ENCODE measurements at regions not wholly inside any gene's neighbourhood (a gene's known extent, or its start where the extent isn't known, plus 50 kb on each side); places are given as distances from the start of the nearest gene placed in this dataset.
"Not testable (repeated sequence)": the region's sequence is repeated elsewhere in the genome, so short reads cannot be mapped to it uniquely, and the experiment has no call there.

DNA sequence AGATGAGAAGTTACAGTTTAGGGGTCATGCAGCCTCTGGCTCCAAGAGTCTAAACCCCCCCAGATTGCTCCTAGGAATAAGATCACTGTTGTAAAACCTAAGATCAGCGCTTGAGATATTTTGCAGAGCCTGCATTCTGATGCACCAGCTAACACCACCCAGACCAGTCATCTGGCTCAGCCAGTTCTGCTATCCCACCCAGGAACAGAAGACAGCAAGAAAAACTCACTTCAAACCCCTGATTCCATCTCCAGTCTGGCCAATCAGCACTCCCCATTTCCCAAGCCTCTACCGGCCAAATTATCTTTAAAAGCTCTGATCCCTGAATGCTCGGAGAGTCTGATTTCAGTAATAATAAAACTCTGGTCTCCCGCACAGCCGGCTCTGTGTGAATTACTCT lies 158.6 kb downstream of the ZNF664 start:
- H3K27ac ChIP-seq = no peak overlapping the region
- intact Hi-C loops (cut with DNase I; ENCODE audit: low total_unique reads) = no loop called here
- H3K36me3 ChIP-seq (ENCODE audit: low read depth, missing control alignments) = no peaks in the 10 kb centered on the region
- no peak for DNase-seq
- H3K4me1 ChIP-seq = no peaks in the 10 kb centered on the region
- TF ChIP-seq, protein P1, sequence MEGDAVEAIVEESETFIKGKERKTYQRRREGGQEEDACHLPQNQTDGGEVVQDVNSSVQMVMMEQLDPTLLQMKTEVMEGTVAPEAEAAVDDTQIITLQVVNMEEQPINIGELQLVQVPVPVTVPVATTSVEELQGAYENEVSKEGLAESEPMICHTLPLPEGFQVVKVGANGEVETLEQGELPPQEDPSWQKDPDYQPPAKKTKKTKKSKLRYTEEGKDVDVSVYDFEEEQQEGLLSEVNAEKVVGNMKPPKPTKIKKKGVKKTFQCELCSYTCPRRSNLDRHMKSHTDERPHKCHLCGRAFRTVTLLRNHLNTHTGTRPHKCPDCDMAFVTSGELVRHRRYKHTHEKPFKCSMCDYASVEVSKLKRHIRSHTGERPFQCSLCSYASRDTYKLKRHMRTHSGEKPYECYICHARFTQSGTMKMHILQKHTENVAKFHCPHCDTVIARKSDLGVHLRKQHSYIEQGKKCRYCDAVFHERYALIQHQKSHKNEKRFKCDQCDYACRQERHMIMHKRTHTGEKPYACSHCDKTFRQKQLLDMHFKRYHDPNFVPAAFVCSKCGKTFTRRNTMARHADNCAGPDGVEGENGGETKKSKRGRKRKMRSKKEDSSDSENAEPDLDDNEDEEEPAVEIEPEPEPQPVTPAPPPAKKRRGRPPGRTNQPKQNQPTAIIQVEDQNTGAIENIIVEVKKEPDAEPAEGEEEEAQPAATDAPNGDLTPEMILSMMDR (IDR thresholded peaks at IDR 0.05) = no peak
- no peak for TF ChIP-seq POLR2A (IDR thresholded peaks at IDR 0.05)
- no peaks in the 10 kb centered on the region for H3K27me3 ChIP-seq
- H3K9me3 ChIP-seq = no peaks in the 10 kb centered on the region
- no peak overlapping the region for H3K4me3 ChIP-seq
- 86 to 94% methylated on average over 5 of the region's 5 CpGs for WGBS, 2 donors

- Histone ChIP-seq H3K9me3 (no peaks in the 10 kb centered on the region), H3K27ac (no peak overlapping the region), H3K4me3 (no peak overlapping the region), H3K27me3 (no peaks in the 10 kb centered on the region), H3K4me1 (no peaks in the 10 kb centered on the region), H3K36me3 (ENCODE audit: low read depth, missing control alignments) (no peaks in the 10 kb centered on the region)
- DNase-seq = no peak
- WGBS, 2 donors = 92 to 93% methylated on average over 2 of the region's 2 CpGs
- TF ChIP-seq POLR2A (IDR thresholded peaks at IDR 0.05) = no peak
- TF ChIP-seq, protein P1 (IDR thresholded peaks at IDR 0.05) = no peak
- intact Hi-C loops (cut with DNase I; ENCODE audit: low total_unique reads) = no loop called here
Observed at GRCh38 chr12:124132530-124132929, 159.5 kb downstream of the ZNF664 start.

DNA sequence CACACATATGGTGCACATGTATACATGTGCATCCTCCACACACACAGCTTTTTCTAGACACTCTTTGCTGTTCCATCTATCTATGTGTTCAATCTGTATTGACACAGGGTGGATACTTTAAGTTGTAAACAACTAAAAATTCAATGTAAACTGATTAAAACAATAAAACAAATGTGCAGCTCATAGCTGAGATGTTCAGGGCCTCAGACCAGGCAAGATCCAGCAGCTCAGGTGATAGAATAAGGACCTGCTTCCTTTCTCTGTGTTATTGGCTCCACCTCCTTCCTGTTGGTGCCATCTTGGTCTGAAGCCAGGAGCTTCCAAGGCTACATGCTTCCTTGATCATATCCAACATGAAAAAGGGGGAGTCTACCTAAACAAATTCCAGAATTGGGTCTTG lies 158.1 kb upstream of the RFLNA start:
- TF ChIP-seq, protein P1 (IDR thresholded peaks at IDR 0.05) = no peak
- no peak for TF ChIP-seq POLR2A (IDR thresholded peaks at IDR 0.05)
- DNase-seq = no peak
- Histone ChIP-seq H3K4me1 (no peaks in the 10 kb centered on the region), H3K4me3 (no peak overlapping the region), H3K27me3 (no peaks in the 10 kb centered on the region), H3K9me3 (no peaks in the 10 kb centered on the region), H3K27ac (no peak overlapping the region), H3K36me3 (ENCODE audit: low read depth, missing control alignments) (no peaks in the 10 kb centered on the region)
- intact Hi-C loops (cut with DNase I; ENCODE audit: low total_unique reads) = no loop called here

DNA sequence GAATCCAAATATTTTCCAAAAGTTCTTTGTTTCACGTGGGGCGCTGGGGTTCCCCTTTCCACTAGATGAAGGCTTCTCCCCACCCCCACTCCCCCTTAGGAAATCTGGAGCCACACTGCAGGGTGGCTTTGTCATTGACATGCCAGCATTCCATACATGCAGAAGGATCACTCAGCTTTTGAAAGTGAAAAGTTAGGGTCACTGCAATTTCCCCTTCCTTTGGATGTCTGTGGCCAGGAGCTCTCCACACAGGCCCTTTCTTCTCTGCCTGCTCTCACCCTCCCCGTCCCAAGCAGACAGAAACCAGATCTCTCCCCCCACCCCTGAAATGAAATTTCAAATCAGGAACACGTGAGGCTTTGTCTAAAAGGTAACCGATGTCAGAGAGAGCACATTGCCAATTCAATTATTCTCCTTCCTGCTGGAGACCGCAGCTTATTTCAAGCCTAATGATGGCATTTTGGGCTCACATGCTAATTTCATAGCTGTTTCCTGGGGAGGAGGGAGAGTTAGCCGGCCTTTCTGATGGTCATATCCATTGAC lies 153.9 kb upstream of the RFLNA start:
- no peaks in the 10 kb centered on the region for H3K27me3 ChIP-seq
- 68 to 69% methylated on average over 7 of the region's 7 CpGs for WGBS, 2 donors
- H3K36me3 ChIP-seq (ENCODE audit: low read depth, missing control alignments) = no peaks in the 10 kb centered on the region
- no peaks in the 10 kb centered on the region for H3K4me1 ChIP-seq
- no peak for TF ChIP-seq POLR2A (IDR thresholded peaks at IDR 0.05)
- TF ChIP-seq, protein P1 (IDR thresholded peaks at IDR 0.05) = no peak
- H3K27ac ChIP-seq = no peak overlapping the region
- no peak overlapping the region for H3K4me3 ChIP-seq
- intact Hi-C loops (cut with DNase I; ENCODE audit: low total_unique reads) = no loop called here
- no peaks in the 10 kb centered on the region for H3K9me3 ChIP-seq
- no peak for DNase-seq

- intact Hi-C loops (cut with DNase I; ENCODE audit: low total_unique reads); DNase-seq; H3K4me3 ChIP-seq; H3K27me3 ChIP-seq; H3K4me1 ChIP-seq; H3K36me3 ChIP-seq (ENCODE audit: low read depth, missing control alignments); H3K27ac ChIP-seq; H3K9me3 ChIP-seq: not testable (repeated sequence)
- WGBS, 2 donors = 53 to 74% methylated on average over 3 of the region's 3 CpGs
Observed at GRCh38 chr12:124141611-124142010, 153.3 kb upstream of the RFLNA start.

Data from testis (tissue), 2 donors.